Endothelial cell of hepatic sinusoid (primary cell): ENCODE measurements at regions not wholly inside any gene's neighbourhood (a gene's known extent, or its start where the extent isn't known, plus 50 kb on each side); places are given as distances from the start of the nearest gene placed in this dataset.

Experiments used
- in situ Hi-C: cut with HindIII; loops from 2 replicates; pipeline ENCODE4 v1.10.0; 2017; ENCODE audit warnings: low sequenced_read_pairs

DNA sequence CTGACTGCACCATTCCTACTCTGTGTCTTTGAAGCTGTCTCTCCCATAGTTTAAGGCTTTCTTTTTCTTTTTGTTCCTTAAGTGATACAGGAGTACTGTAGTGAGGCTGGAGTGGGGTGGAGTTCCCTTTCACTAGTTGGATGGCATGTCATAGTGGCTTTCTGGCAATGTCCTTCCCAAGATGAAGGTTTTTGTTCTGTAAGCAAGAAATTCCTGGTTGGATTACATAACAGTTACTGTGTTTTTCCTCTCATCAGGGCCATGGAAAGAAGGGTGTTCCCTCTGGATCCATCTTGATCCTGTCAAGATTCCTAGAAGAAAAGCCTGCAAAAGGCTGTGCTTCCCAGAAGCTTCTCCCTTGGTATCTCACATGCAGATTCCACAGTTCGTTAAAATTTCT is 84.2 kb downstream of the ACKR3 start:
- in situ Hi-C loops: loop anchor here (5.0 kb wide), 1 partner anchor 93 kb away; no protein-coding TSS in a partner anchor

DNA sequence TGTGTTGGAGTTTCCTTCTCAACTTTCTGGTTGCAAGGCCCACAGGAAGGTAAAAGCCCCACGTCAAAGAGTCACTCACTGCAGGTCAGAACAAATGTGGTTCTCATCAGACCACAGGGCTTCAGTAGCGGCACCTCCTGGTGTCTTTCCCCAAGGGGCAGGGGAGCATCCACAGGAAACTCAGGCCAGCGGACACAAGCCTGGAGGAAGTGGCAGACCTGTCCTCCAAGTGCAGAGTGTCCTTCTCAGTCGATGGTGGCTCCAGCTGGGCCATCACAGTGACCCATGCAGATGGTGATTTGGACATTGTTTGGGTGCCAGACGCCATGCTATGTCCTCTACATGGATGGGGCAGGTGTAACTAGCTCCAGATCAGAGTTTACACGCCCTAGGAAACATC is 84.9 kb downstream of the ACKR3 start:
- in situ Hi-C loops: loop anchor here (5.0 kb wide), 1 partner anchor 93 kb away; no protein-coding TSS in a partner anchor

DNA sequence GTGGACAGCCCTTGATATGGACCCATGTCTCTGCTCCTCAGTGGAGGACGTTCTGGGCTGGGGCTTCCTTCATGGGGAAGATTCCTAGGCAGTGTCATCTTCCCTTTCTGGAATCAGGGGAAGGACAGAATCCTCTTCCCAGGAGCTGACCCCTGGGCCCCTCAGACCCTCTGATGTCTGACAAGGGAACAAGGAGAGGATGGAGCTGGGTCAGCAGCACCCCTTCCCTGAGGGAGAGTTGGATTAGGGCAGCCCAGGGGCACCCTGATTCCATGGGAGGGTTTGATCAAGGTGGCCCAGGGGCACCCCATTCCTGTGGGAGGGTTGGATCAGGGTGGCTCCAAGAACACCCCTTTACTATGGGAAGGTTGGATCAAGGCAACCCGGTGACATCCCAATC is 86.5 kb downstream of the ACKR3 start:
- in situ Hi-C loops: no loop called here

DNA sequence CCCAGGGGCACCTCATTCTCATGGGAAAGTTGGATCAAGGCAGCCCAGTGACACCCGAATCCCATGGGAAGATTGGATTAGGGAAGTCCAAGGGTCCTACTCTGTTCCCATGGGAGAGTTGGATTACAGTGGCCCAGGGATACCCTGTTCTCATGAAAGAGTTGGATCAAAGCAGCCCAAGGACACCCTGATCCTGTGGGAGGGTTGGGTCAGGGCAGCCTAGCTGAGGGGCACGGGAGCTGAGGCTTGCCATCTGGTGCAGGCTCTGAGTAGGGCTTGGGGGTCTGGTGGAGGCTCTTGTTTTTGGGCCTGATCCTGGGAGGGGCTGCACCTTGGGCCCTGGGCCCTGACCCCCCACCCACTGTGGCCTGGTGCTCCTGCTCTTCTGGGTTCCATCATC is 87.1 kb downstream of the ACKR3 start:
- in situ Hi-C loops: no loop called here

DNA sequence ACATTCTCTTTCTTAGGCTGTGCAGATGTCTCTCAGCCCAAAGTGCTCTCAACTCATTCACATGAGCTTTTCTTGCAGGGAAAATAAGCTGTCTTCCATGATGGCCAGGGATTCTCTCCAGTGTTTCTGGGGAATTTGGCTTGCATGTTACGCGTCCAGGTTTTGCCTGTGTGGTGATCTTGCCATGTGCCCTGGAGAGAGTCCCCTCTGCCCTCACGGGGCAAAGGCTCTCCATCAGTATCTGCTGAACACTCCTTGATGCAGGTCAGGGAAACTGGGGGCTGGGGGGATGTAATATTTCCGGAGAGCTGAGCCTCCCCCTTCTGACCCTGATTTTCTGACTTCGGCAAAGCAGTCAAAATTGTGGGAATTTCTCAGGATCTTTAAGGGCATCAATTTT is 87.6 kb downstream of the ACKR3 start:
- in situ Hi-C loops: no loop called here

DNA sequence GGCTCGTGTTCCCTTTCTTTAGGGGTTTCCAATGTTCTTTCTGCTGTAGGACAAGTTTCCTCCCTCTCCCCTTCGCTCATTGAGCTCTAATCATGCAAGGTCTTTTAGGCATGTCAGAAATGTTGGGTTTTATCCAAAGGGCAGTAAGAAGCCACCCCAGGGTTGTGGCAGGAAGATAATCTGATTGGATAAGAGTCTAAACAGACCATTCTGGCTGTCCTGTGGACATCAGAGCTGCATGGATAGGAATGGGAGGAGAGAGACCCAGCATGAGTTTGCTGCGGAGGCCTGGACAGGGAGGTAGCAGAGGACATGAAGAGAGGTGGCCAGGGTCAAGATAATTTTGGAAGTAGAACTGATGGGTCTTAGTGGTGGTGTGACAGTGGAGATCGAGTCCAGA is 88.2 kb downstream of the ACKR3 start:
- in situ Hi-C loops: no loop called here

DNA sequence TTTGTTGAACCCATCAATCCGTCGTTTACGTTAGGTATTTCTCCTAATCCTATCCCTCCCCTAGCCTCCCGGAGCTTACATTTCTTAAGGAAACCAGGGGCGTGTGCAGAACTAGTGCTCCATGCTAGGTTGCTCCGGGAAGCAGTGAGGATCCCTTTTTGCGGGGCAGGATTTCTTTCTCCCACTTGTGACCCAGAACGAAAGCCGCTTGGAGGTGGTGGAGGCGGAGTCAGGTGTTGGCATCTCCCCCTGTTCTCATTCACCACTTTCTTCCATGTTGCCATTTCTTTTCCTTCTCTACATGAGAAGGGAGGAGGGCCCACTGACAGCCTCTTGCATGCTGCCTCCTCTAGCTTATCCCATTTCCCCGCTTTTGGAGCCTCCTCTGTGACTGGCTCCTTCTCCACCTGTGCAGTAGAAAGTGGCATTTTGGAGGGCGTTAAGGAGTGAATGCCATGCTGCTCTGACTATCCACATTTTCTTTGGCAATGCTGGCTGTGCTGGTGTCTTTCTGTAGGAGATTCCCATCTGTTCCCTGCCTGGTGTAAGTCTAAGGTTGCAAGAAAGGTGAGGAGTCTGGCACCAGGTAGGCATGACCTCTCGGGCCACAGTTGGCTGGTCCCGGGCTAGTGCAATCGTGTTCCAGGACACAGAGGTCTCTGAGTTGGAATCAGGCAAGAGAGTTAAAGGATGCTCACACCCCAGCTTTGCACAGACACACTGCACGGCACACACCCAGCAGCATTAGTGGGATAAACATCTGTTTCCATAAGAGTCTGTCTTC is 89.5 kb downstream of the ACKR3 start:
- in situ Hi-C loops: no loop called here

DNA sequence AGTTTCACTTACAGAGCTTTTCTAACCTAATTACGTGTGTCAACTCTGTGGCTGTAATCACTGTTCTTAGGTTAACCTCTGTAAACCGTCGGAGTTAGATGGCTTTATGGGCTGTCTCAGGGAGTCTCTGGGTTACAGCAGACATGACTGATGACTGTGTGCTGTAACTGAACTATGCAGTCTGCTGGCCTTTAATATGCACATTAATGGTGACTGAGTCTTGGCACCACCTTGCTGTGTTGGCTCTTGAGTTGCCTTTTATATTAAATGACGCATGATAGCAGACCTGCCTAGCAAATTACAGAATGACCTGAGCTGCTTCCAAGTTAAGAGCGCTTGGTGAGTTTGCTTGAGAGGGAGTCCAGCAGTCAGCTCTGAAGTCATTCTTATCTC is 90.1 kb downstream of the ACKR3 start:
- in situ Hi-C loops: loop anchor here (5.0 kb wide), 1 partner anchor 48 kb away; no protein-coding TSS in a partner anchor

DNA sequence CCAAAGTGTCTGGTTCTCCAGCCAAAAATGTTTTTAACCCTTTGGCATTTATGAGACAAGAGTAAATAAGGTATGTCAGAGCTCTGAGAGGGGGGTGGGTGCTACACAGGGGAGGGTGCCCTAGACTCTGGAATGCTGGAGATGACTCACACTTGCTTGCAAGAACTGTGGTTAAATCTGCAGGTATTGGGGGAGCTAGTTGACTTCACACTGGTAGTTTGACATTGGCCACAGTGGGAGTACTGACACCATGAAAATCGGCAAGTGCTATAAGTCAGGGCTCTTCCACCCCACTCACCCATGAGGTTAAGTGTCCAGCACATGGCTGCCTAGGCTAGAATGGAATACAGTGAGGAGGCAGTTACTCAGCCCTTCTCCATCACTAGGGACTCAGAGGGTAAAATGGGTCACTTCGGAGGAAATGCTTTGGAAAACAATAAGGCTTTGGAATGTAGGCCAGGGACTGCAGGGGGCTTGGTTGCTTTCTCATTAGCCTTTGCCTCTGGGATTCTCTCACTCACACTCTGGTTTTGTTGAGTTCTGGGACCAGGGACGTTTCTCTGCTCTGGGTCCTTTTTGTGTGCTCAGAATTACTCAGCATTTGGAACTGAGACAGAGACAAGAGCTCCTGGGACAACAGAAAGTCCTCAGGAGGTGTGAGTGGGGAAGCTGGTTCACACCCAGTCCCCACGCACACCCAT is 91.6 kb downstream of the ACKR3 start:
- in situ Hi-C loops: loop anchor here (5.0 kb wide), 1 partner anchor 46 kb away; no protein-coding TSS in a partner anchor

DNA sequence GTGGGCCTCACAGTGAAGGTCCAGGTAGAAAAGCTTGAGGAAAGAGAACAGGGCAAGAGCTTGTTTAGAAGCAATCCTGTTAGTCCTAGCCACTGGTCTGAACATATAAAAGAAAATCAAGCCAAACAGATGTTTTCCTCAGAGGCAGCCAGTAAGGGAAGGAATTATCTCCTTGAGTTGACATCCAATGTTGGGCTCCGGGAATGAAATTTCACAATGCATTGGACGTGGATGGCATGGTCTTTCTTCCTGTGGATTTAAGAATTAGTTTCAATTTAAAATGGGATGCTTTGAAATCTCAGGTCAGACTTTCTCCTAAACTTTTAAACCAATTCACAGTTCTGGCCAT is 92.1 kb downstream of the ACKR3 start:
- in situ Hi-C loops: loop anchor here (5.0 kb wide), 1 partner anchor 46 kb away; no protein-coding TSS in a partner anchor

DNA sequence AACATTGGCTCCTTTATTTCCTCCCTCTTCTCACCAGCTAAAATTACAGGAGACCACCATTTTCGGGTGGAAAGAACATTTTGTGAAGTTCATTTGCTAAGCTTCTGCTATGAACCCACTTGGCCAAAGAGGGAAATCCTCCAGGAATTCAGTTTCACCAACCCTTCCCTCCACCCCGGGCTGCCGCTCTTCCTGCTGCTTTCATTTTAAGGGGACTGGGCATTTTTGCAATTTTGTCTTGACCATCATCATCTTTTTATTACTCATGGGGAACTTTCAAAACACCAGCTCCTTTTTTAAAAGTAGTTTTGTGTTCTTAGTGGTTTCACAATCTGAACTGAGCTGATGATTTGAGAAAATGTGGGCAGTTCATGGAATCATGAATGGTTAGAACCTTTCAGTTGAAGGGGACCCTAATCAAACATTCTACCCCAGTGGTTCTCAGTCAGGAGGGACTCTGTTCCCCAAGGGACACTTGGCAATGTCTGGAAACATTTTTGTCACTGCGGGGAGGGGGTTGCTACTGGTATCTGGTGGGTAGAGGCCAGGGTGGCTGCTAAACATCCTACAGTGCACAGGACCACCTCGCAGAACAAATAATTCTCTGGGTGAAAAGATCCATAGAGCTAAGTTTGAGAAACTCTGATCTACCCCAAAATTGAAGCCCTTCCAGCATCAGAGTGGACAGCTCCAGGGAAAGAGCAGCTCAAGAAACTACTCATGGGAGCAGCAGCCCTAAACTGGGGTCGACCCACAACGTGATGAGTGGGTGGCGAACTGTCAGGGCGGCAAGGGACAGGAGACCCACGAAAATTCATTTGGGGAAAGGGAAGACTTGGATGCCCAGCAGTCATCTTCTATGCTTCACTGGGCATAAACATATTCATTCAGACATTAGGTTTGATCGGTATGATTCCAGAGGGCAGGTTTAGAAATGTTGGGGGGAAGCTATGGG is 92.9 kb downstream of the ACKR3 start:
- in situ Hi-C loops: loop anchor here (5.0 kb wide), 1 partner anchor 45 kb away; no protein-coding TSS in a partner anchor

DNA sequence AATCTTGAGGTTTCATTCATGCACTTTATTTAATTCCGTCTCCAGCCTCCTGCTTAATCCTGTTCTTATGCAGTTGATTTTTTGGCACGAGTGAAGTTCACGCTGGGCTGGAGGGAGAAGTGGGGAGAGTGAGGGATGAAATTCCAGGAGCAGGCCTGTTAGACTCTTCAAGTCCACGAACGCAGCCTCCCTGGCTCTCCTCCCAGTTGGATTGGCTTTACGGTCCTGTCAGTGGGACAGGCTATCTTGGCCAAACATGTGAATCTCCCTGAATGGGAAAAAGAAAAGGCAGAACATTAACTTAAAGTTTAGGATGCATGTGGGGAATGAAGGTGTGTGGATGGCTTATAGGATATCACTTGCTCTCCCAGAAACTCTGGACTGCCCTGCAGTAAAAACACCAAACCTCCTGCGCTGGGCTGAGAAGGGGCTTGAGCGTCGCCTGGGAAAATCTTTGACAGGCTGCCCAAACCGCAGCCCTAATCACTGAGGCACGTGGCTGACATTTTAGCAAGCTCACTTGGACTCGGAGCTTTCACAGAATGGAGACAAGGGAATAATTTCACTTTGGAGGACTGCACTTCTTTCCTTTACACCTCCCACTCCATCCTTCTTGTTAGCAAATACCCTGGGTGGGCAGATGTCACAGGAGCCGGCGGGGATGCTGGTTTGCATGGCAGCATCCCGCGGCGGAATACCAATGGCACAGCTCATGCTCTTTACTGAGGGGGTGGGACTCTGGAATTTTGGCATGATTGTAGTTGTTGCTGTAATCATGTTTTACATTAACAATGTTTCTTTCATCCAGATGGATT is 93.9 kb downstream of the ACKR3 start:
- in situ Hi-C loops: loop anchor here (5.0 kb wide), 1 partner anchor 44 kb away; no protein-coding TSS in a partner anchor

DNA sequence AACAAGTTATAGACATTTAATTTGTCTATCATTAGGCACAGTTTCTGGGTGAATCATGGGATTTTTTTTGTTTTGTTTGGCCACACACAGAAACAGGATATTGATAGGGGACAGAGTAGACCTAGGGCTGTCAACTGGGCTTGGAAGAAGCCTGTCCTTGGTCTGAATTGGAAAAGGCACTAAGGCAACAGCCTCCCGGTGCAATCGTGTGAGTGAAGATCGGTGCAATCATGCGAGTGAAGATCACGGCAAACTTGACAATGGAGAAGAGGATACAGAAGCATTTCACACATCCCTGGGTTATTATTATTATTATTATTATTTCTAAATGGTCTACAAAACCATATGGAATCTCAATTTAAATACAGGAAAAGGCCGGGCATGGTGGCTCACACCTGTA is 94.5 kb downstream of the ACKR3 start:
- in situ Hi-C loops: loop anchor here (5.0 kb wide), 1 partner anchor 43 kb away; no protein-coding TSS in a partner anchor

DNA sequence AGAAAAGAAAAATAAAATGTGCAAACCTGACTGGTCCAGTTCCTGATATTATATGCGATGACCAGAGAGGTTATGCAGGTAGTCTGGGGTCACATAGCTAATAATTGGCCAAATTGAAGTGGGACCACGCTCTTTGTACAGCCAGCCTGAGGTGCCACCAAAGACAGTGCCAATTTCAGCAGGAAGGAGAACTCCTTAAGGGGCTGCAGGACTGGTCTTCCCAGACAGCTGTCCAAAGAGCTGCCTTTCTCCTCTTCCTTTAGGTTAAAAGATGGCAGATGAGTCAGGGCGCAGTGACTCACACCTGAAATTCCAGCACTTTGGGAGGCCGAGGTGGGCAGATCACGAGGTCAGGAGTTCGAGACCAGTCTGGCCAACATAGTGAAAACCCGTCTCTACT is 95.5 kb downstream of the ACKR3 start:
- in situ Hi-C loops: no loop called here

DNA sequence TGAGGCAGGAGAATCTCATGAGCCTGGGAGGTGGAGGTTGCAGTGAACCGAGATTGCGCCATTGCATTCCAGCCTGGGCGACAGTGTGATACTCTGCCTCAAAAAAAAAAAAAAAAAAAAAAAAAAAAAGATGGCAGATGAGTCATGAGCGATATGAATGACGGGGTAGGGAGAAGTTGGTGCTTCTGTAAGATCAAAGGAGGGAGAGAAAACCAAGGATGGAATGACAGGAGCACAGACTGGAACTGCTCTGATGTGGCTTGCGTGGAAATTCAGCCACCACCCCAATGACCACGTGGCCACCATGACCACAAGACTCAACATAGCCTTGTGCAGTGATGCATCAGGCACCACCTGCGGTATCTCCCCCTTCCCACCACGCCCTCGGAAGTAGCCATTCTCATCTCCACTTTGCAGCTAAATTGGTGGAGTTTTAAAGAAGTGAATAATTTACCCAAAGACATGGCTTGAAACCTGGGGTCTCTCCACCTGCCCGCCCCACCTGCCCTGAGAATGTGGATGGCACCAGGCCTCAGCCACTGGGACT is 96.0 kb downstream of the ACKR3 start:
- in situ Hi-C loops: no loop called here

DNA sequence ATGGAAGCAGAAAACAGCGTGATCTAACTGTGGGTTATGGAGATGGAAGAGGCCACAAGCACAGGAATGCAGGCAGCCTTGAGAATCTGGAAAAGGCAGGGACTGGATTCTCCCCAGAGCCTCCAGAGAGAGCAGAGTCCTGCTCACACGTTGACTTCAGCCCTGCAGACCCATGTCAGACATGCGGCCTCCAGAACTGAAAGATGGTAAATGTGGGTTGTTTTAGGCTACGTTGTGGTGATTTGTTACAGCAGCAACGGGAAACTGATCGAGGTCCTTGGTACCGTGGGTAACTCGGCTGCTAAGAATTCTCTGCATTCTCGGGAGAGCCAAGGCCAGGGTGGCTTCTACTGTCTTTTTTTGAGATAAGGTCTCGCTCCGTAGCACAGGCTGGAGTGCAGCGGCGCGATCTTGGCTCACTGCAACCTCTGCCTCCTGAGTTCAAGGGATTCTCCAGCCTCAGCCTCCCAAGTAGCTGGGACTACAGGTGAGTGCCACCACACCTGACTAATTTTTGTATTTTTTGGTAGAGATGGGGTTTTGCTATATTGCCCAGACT is 97.1 kb downstream of the ACKR3 start:
- in situ Hi-C loops: no loop called here

DNA sequence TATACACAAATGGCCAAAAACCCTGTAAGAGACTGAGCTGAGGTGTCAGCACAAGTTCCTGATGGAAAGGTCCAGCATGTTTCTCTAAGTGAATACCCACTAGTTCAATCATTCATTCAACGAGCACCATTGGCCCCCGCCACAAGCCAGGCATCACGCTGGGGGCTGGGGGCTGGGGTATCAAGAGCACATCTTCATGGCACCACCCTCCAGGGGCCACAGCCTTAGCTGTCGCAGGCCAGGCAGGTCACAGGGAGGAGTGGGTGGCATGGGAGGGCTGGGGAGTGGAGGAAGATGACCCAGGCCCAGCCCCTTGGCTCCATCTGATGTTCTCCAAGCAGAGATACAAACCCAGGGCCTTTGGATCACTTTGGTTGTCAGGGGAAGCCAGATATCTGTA is 97.9 kb downstream of the ACKR3 start:
- in situ Hi-C loops: no loop called here

DNA sequence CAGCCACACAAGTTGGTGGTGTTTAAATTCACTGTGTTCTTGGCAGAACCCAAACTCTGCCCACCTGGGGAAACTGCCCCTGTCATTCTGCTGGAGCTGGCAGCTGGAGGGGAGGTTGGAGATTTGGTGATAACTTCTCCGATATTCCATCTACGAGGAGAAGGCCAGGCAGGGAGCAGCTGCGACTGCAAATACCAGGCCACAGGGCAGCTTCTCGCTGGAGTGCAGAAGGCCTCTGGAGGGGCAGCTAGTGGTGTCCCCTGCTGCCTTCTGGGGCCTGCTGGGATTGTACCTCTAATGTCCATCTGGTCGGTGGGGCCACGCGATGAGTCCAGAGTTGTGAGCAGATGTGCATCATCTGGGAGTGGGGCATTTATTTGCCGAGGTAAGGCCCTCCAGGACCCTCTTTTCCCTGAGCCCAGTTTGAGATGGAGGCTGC is 98.9 kb downstream of the ACKR3 start:
- in situ Hi-C loops: no loop called here

DNA sequence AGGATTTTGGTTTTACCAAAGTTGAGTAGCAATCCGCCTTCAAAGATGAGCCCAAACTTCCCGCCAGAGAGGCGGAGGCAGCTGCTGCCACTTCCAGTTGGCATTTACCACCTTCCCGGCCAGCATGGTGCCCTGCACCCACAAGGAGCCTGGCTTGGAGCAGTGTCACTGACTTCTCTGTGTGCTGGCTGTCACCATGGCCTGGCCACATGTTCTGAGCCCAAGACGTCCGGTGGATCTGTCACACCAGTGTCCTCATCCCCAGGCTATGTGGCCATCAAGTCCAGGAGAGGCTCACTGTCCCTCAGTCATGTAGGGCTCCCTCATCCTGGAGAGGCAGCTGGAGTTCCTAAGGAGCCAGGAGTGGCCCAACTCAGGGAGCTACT is 100.6 kb downstream of the ACKR3 start:
- in situ Hi-C loops: no loop called here
